ENCODE measurements at regions not wholly inside any gene's neighbourhood (a gene's known extent, or its start where the extent isn't known, plus 50 kb on each side); places are given as distances from the start of the nearest gene placed in this dataset.

DNA sequence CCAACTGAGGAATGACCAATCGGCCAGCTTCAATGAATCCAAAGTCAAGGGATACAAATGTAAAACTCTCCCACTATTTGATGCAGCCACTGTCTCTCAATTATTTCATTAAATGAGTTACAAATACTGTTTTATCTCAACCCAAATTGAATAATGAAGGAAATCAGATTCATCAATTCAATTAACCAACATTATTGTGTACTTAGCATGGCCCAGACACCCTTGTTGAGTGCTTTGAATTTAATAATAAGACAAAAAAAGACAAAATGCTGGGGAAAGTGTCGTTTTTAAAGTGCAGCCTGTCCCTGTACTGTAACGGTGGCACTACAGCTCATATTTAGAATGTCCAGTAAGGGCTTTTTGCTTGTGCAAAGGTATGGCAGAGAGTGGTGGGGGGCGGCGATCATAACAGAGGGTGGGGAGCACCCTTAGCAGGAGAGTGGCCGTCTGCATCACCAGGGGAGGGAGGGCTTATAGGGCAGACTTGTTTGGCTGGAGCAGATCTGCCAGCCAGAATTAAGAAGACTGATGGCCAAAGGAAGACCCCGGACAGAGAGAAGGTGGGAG, 123.8 kb upstream of the GALNT2 start:
- CTCF ChIA-PET = no interaction called here
- no peak overlapping the region for H3K27ac Mint-ChIP-seq (ENCODE audit: unreplicated experiment)
- H3K36me3 Mint-ChIP-seq (ENCODE audit: insufficient read depth, unreplicated experiment) = no peaks in the 10 kb centered on the region
- no peak for DNase-seq
- H3K27me3 Mint-ChIP-seq (ENCODE audit: unreplicated experiment) = peaks cover 75% of the 10 kb centered on the region
- no peaks in the 10 kb centered on the region for H3K9me3 Mint-ChIP-seq (ENCODE audit: low read depth, unreplicated experiment)
- TF ChIP-seq CTCF (IDR thresholded peaks at IDR 0.05; ENCODE audit: unreplicated experiment) = no peak
- intact Hi-C loops (cut with micrococcal nuclease; ENCODE audit: unreplicated experiment) = no loop called here
- BruUV-seq (replicated peaks) = no TSS peak
- H3K4me3 Mint-ChIP-seq (ENCODE audit: low read depth, unreplicated experiment) = no peak overlapping the region
- H3K4me1 Mint-ChIP-seq (ENCODE audit: low read depth, unreplicated experiment) = no peaks in the 10 kb centered on the region

GRCh38 chr1:229943988-229944743, 122.9 kb upstream of the GALNT2 start:
- DNase-seq = no peak
- Mint-ChIP-seq H3K27ac (ENCODE audit: unreplicated experiment) (no peak overlapping the region), H3K4me1 (ENCODE audit: low read depth, unreplicated experiment) (no peaks in the 10 kb centered on the region), H3K4me3 (ENCODE audit: low read depth, unreplicated experiment) (no peak overlapping the region), H3K36me3 (ENCODE audit: insufficient read depth, unreplicated experiment) (no peaks in the 10 kb centered on the region), H3K27me3 (ENCODE audit: unreplicated experiment) (peaks cover 65% of the 10 kb centered on the region), H3K9me3 (ENCODE audit: low read depth, unreplicated experiment) (no peaks in the 10 kb centered on the region)
- CTCF ChIA-PET = no interaction called here
- intact Hi-C loops (cut with micrococcal nuclease; ENCODE audit: unreplicated experiment) = no loop called here
- BruUV-seq (replicated peaks) = no TSS peak
- no peak for TF ChIP-seq CTCF (IDR thresholded peaks at IDR 0.05; ENCODE audit: unreplicated experiment)

GRCh38 chr1:229945795-229946194, 121.2 kb upstream of the GALNT2 start:
- no peak overlapping the region for H3K4me3 Mint-ChIP-seq (ENCODE audit: low read depth, unreplicated experiment)
- no peaks in the 10 kb centered on the region for H3K4me1 Mint-ChIP-seq (ENCODE audit: low read depth, unreplicated experiment)
- H3K27ac Mint-ChIP-seq (ENCODE audit: unreplicated experiment) = no peak overlapping the region
- no peak for DNase-seq
- H3K36me3 Mint-ChIP-seq (ENCODE audit: insufficient read depth, unreplicated experiment) = no peaks in the 10 kb centered on the region
- intact Hi-C loops (cut with micrococcal nuclease; ENCODE audit: unreplicated experiment) = no loop called here
- no TSS peak for BruUV-seq (replicated peaks)
- CTCF ChIA-PET = no interaction called here
- peaks cover 54% of the 10 kb centered on the region for H3K27me3 Mint-ChIP-seq (ENCODE audit: unreplicated experiment)
- no peak for TF ChIP-seq CTCF (IDR thresholded peaks at IDR 0.05; ENCODE audit: unreplicated experiment)
- no peaks in the 10 kb centered on the region for H3K9me3 Mint-ChIP-seq (ENCODE audit: low read depth, unreplicated experiment)

DNA sequence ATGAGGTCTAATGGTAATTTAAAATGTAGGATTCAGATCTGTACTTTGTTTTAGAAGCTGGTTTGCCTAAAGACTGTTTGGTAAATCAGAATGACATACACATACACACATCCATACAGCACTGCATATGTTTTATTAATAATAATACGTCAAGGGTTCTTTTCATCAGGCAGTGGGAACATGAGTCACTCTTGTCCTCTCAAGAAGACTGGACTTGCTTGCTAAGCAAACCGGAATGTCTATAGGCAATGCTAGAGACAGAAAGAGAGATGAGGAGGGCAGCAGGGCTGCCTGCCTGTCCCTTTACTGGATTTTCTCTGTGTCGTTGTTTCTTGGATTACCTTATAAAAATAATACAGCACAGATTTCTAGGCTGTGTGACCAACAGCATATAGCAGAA, 119.1 kb upstream of the GALNT2 start:
- H3K9me3 Mint-ChIP-seq (ENCODE audit: low read depth, unreplicated experiment) = no peaks in the 10 kb centered on the region
- no TSS peak for BruUV-seq (replicated peaks)
- H3K4me1 Mint-ChIP-seq (ENCODE audit: low read depth, unreplicated experiment) = no peaks in the 10 kb centered on the region
- no peak overlapping the region for H3K27ac Mint-ChIP-seq (ENCODE audit: unreplicated experiment)
- no peak for TF ChIP-seq CTCF (IDR thresholded peaks at IDR 0.05; ENCODE audit: unreplicated experiment)
- H3K4me3 Mint-ChIP-seq (ENCODE audit: low read depth, unreplicated experiment) = no peak overlapping the region
- CTCF ChIA-PET = no interaction called here
- intact Hi-C loops (cut with micrococcal nuclease; ENCODE audit: unreplicated experiment) = no loop called here
- H3K27me3 Mint-ChIP-seq (ENCODE audit: unreplicated experiment) = peaks cover 54% of the 10 kb centered on the region
- DNase-seq = no peak
- no peaks in the 10 kb centered on the region for H3K36me3 Mint-ChIP-seq (ENCODE audit: insufficient read depth, unreplicated experiment)

Data from Calu3 (cell line).